Smooth muscle cell (in vitro differentiated cells): ENCODE measurements at regions not wholly inside any gene's neighbourhood (a gene's known extent, or its start where the extent isn't known, plus 50 kb on each side); places are given as distances from the start of the nearest gene placed in this dataset.
A peak's percentile ranks its signal among the peaks of the same experiment; 100 is the strongest.

Source experiments
- DNase-seq: peaks from one replicate; lab custom pipeline; 2025; ENCODE audit not compliant: unreplicated experiment; lab: John Stamatoyannopoulos, UW
- H2AFZ ChIP-seq: fragments of 200-600 bp; sonication (generic); 2 replicates; pipeline ENCODE4 v1.6.0; 2016; ENCODE audit warnings: antibody characterized with exemption, low read depth, mild to moderate bottlenecking
- H3F3A ChIP-seq: fragments of 200-600 bp; sonication (generic); 2 replicates; pipeline ENCODE4 v1.6.0; 2017; ENCODE audit warnings: antibody characterized with exemption, low read depth
- H3K27ac ChIP-seq: fragments of 200-600 bp; sonication (generic); 2 replicates; pipeline ENCODE4 v1.5.1; 2016; ENCODE audit warnings: low read depth, mild to moderate bottlenecking
- H3K27me3 ChIP-seq: fragments of 200-600 bp; sonication (generic); 2 replicates; pipeline ENCODE4 v1.6.1; 2016; ENCODE audit warnings: low read depth, mild to moderate bottlenecking
- H3K36me3 ChIP-seq: fragments of 200-600 bp; sonication (generic); 2 replicates; pipeline ENCODE4 v1.5.1; 2016; ENCODE audit warnings: low read depth
- H3K4me1 ChIP-seq: fragments of 200-600 bp; sonication (generic); 2 replicates; pipeline ENCODE4 v1.5.1; 2016; ENCODE audit warnings: low read depth
- H3K4me2 ChIP-seq: fragments of 200-600 bp; sonication (generic); 2 replicates; pipeline ENCODE4 v1.6.0; 2016; ENCODE audit warnings: mild to moderate bottlenecking
- H3K4me3 ChIP-seq: fragments of 200-600 bp; sonication (generic); 2 replicates; pipeline ENCODE4 v1.5.1; 2016; ENCODE audit warnings: mild to moderate bottlenecking
- H3K79me2 ChIP-seq: fragments of 200-600 bp; sonication (generic); 2 replicates; pipeline ENCODE4 v1.6.0; 2016; ENCODE audit warnings: low read depth, mild to moderate bottlenecking
- H3K9ac ChIP-seq: fragments of 200-600 bp; sonication (generic); 2 replicates; pipeline ENCODE4 v1.6.0; 2016; ENCODE audit warnings: low read depth
- H3K9me3 ChIP-seq: fragments of 200-600 bp; sonication (generic); replicated peaks from 2 replicates; pipeline ENCODE4 v1.5.1; 2016; ENCODE audit warnings: low read depth
- H4K20me1 ChIP-seq: fragments of 200-600 bp; sonication (generic); 2 replicates; pipeline ENCODE4 v1.6.0; 2016; ENCODE audit warnings: low read depth
- WGBS: methylation state at CpG from one replicate; pipeline ENCODE4 v1.1.7; 2016; ENCODE audit warnings: low lambda C conversion rate; 5-methylcytosine and 5-hydroxymethylcytosine counted together
- TF ChIP-seq, protein P1 (sequence below): fragments of 200-600 bp; sonication (generic); IDR thresholded peaks from 2 replicates; pipeline ENCODE4 v1.5.1; 2017; ENCODE audit warnings: borderline replicate concordance, mild to moderate bottlenecking, antibody characterized with exemption; ENCODE audit not compliant: insufficient read depth, poor library complexity, severe bottlenecking

DNA sequence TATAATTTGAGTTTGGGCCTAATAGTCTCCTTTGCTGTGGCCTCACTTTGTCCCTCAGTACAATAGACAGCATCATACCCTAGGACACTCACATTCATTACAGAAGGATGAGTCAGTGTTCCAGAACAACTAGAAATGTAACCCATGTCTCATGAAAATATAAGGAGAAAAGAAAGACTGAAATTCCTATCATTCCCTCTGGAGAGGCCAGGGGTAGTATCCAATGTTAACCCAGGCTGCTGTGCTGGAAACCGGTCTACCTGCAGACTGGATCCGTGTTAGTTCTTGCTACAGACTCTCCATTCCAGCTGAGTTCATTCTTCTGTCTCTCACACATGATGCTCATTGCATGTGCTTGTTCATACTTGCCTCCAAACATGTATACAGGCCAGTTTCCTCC lies 75.8 kb upstream of the HOXC13 start:
- Histone ChIP-seq H3K27me3 (no peaks in the 10 kb centered on the region), H3K9ac (no peak overlapping the region), H3K27ac (peak overlapping the region; percentile 47), H3K9me3 (no peaks in the 10 kb centered on the region), H3K4me2 (no peak overlapping the region), H3F3A (no peaks in the 10 kb centered on the region), H4K20me1 (no peaks in the 10 kb centered on the region), H3K79me2 (no peaks in the 10 kb centered on the region), H3K4me1 (peaks cover 3% of the 10 kb centered on the region), H3K4me3 (no peak overlapping the region), H2AFZ (no peak overlapping the region), H3K36me3 (no peaks in the 10 kb centered on the region)
- WGBS: 62% methylated on average over 2 of the region's 2 CpGs
- DNase-seq: no peak
- TF ChIP-seq, protein P1, sequence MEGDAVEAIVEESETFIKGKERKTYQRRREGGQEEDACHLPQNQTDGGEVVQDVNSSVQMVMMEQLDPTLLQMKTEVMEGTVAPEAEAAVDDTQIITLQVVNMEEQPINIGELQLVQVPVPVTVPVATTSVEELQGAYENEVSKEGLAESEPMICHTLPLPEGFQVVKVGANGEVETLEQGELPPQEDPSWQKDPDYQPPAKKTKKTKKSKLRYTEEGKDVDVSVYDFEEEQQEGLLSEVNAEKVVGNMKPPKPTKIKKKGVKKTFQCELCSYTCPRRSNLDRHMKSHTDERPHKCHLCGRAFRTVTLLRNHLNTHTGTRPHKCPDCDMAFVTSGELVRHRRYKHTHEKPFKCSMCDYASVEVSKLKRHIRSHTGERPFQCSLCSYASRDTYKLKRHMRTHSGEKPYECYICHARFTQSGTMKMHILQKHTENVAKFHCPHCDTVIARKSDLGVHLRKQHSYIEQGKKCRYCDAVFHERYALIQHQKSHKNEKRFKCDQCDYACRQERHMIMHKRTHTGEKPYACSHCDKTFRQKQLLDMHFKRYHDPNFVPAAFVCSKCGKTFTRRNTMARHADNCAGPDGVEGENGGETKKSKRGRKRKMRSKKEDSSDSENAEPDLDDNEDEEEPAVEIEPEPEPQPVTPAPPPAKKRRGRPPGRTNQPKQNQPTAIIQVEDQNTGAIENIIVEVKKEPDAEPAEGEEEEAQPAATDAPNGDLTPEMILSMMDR: no peak

DNA sequence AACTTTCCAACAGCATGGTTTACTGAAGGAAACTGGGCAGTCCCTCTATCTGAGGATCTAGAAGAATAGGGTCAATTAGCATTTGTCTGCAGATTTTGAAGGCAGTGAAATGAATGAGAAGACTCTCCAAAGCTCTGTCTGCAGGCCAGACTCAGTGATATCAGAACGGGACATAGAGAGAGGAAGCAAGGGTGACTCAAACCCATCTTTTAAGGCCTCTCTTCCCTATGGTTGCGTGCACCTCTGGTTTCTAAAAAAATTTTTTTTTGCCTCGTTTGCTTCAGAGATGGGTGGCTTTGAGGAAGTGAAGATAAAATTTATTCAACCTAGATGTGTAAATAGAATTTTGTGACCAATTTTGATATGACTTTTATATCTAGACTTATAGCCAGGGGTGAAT lies 71.9 kb upstream of the HOXC13 start:
- Histone ChIP-seq H3K36me3 (no peaks in the 10 kb centered on the region), H3K9ac (no peak overlapping the region), H2AFZ (no peak overlapping the region), H4K20me1 (no peaks in the 10 kb centered on the region), H3K27me3 (peaks cover under 1% of the 10 kb centered on the region), H3K4me2 (no peak overlapping the region), H3K4me3 (no peak overlapping the region), H3K79me2 (no peaks in the 10 kb centered on the region), H3K27ac (no peak overlapping the region), H3K9me3 (no peaks in the 10 kb centered on the region), H3F3A (no peaks in the 10 kb centered on the region), H3K4me1 (peaks cover 4% of the 10 kb centered on the region)
- DNase-seq: no peak
- TF ChIP-seq, protein P1: no peak
- WGBS: 63% methylated on average over 3 of the region's 3 CpGs

DNA sequence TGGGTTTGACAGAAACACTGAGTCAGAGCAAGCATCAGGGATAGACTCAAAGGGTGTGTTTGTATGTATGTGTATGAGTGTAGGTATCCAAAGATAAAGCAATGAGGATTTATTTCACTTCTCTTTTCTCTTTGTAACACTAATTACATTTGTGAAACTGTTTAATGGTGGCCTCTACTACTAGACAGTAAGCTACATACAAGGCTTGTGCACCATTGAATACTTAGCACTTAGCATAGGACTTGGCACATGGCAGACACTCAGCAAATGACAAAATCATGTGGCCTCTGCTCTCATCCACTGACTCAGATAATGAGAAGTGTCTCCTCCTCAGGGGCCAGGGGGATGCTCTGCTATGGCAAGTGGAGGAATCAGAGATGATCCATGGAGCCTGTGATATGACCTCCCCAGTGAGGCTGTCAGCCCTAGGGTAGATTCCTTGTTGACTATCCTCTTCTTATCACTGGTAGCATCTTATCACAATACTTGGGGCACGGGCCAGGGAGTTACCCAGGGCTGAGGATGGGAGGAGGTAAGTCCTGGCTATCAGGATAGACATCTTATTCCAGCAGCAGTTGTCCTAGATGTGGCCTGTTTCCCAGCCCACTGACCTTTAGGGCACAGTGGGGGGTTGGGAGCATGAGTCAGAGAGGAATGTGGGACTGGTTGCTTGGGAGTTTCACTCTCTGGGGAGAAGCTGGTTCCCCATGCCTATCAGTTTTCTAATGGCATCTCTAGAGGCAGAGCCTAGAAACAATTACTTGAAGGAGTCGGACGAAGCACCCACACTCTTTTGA lies 71.2 kb upstream of the HOXC13 start:
- Histone ChIP-seq H3K36me3 (no peaks in the 10 kb centered on the region), H3K27me3 (peaks cover 7% of the 10 kb centered on the region), H4K20me1 (no peaks in the 10 kb centered on the region), H3K4me3 (no peak overlapping the region), H3K4me1 (peaks cover 4% of the 10 kb centered on the region), H3K27ac (peak overlapping the region; percentile 22), H3K9ac (no peak overlapping the region), H2AFZ (no peak overlapping the region), H3K79me2 (no peaks in the 10 kb centered on the region), H3F3A (no peaks in the 10 kb centered on the region), H3K9me3 (no peaks in the 10 kb centered on the region), H3K4me2 (peak overlapping the region; percentile 4)
- 20% methylated on average over 3 of the region's 3 CpGs for WGBS
- TF ChIP-seq, protein P1: no peak
- no peak for DNase-seq

DNA sequence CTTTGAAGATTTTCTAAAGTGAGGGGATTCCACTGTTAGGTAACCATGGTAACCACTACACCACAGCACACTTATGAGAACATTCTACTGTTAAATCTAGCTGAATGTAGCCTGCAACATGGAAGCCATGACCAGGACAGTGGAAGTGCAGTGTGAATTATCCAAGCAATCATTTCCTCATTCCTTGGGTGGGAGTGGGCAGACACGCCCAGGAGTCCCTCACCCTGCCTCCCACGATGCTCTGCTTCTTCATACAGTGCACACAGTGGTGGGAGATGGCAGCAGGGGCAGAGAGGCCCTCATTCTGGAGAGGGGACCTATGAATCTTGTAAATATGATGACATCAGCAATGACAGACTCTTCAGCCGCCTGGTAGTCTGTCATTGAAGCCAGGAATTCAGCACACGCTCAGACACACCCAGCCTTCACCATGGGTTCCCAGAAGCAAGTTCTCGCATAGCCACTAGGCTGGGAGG lies 70.1 kb upstream of the HOXC13 start:
- H3K79me2 ChIP-seq: no peaks in the 10 kb centered on the region

More for the DNA sequence above, 70.1 kb upstream of the HOXC13 start:
- Histone ChIP-seq H3K27ac (no peak overlapping the region), H2AFZ (no peak overlapping the region), H3K4me3 (no peak overlapping the region), H3K4me1 (peaks cover 4% of the 10 kb centered on the region), H3K27me3 (peaks cover 13% of the 10 kb centered on the region), H3K9me3 (no peaks in the 10 kb centered on the region), H3K9ac (no peak overlapping the region), H3K36me3 (no peaks in the 10 kb centered on the region), H3F3A (no peaks in the 10 kb centered on the region), H4K20me1 (no peaks in the 10 kb centered on the region), H3K4me2 (no peak overlapping the region)
- no peak for DNase-seq
- TF ChIP-seq, protein P1: no peak
- 92% methylated on average over 5 of the region's 5 CpGs for WGBS
